Common myeloid progenitor, CD34-positive (primary cell): ENCODE measurements at regions not wholly inside any gene's neighbourhood (a gene's known extent, or its start where the extent isn't known, plus 50 kb on each side); places are given as distances from the start of the nearest gene placed in this dataset.

ENCODE experiments used
- CTCF ChIA-PET: fragments of 350-600 bp; sonication (Branson Sonifier 250); formaldehyde crosslinking; loops from one replicate; lab custom pipeline; 2021; ENCODE audit warnings: antibody characterized with exemption; lab: Charles Lee
- POLR2A ChIA-PET: fragments of 350-600 bp; sonication (Branson Sonifier 250); formaldehyde crosslinking; loops from one replicate; lab custom pipeline; 2021; ENCODE audit warnings: antibody characterized with exemption; lab: Charles Lee
- DNase-seq, 3 donors: peaks; one replicate each; pipeline versions ENCODE4 v3.0.0 to v3.0.0-alpha.2; 2013
- H3K27ac ChIP-seq, 2 experiments: 1 replicate in 1 of 2; 2 replicates in 1 of 2; pipeline ENCODE4 v1.7.0; 2013; ENCODE audit warnings: inconsistent platforms in 2 of 2, low read length in 2 of 2, mild to moderate bottlenecking in 2 of 2, low read depth in 1 of 2, moderate library complexity in 1 of 2; ENCODE audit not compliant: severe bottlenecking in 2 of 2, insufficient read depth in 1 of 2, poor library complexity in 1 of 2
- H3K27me3 ChIP-seq, 5 experiments: replicated peaks in 2 of 5; 1 replicate in 3 of 5; 2 replicates in 2 of 5; pipeline versions ENCODE4 v1.6.1 to v1.7.0; 2013; ENCODE audit warnings: low read length in 4 of 5, mild to moderate bottlenecking in 2 of 5, moderate library complexity in 2 of 5, inconsistent platforms in 1 of 5; ENCODE audit not compliant: insufficient read depth in 5 of 5, control insufficient read depth in 4 of 5
- H3K36me3 ChIP-seq, 4 experiments: 1 replicate in 2 of 4; 2 replicates in 2 of 4; pipeline versions ENCODE4 v1.6.1 to v1.7.0; 2013; ENCODE audit warnings: low read length in 3 of 4, control low read depth in 1 of 4, mild to moderate bottlenecking in 1 of 4; ENCODE audit not compliant: control insufficient read depth in 4 of 4, insufficient read depth in 4 of 4
- H3K4me1 ChIP-seq, 4 experiments: 1 replicate in 3 of 4; 2 replicates in 1 of 4; pipeline versions ENCODE4 v1.6.1 to v1.7.1; 2013; ENCODE audit warnings: low read length in 3 of 4, mild to moderate bottlenecking in 3 of 4, control low read depth in 1 of 4, inconsistent platforms in 1 of 4, moderate library complexity in 1 of 4; ENCODE audit not compliant: control insufficient read depth in 4 of 4, insufficient read depth in 4 of 4; ENCODE audit errors: control extremely low read depth in 1 of 4
- H3K4me3 ChIP-seq, 7 experiments: 1 replicate in 4 of 7; 2 replicates in 3 of 7; pipeline versions ENCODE4 v1.5.1 to v1.7.0; 2013; ENCODE audit warnings: mild to moderate bottlenecking in 7 of 7, low read length in 6 of 7, moderate library complexity in 6 of 7, inconsistent platforms in 2 of 7, low read depth in 2 of 7, control low read depth in 1 of 7; ENCODE audit not compliant: insufficient read depth in 4 of 7, control insufficient read depth in 1 of 7; ENCODE audit errors: extremely low read depth in 1 of 7
- H3K9me3 ChIP-seq, 5 experiments: 1 replicate in 4 of 5; 2 replicates in 1 of 5; pipeline versions ENCODE4 v1.6.1 to v1.7.1; 2013; ENCODE audit warnings: low read length in 4 of 5, mild to moderate bottlenecking in 2 of 5, inconsistent platforms in 1 of 5, low read depth in 1 of 5, moderate library complexity in 1 of 5; ENCODE audit not compliant: control insufficient read depth in 4 of 5, insufficient read depth in 2 of 5; ENCODE audit errors: control extremely low read depth in 1 of 5
- WGBS: methylation state at CpG from one replicate; pipeline ENCODE4 v1.1.5; 2013; ENCODE audit not compliant: insufficient coverage; 5-methylcytosine and 5-hydroxymethylcytosine counted together

- DNase-seq: no peak
- Histone ChIP-seq H3K4me3 (no peak overlapping the region), H3K27me3 (no peaks in the 10 kb centered on the region), H3K4me1 (peaks cover 0 to 13% (median 4%) of the 10 kb centered on the region in 4 experiments), H3K36me3 (no peaks in the 10 kb centered on the region), H3K9me3 (no peaks in the 10 kb centered on the region), H3K27ac (no peak overlapping the region)
- ChIA-PET CTCF (interaction anchor here (1.0 to 1.1 kb wide), 3 partner anchors 8 to 10 kb away, joined by 3 read pairs; no protein-coding TSS in a partner anchor), POLR2A (no interaction called here)
- WGBS: 93% methylated on average over 3 of the region's 3 CpGs
These were observed 53.4 kb upstream of the STK17B start for GRCh38 chr2:196224756-196225155.

- no CpG with 5 or more reads among the region's 1 CpG for WGBS
- H3K27ac ChIP-seq: no peak overlapping the region
- peaks cover 0 to 13% (median 4%) of the 10 kb centered on the region in 4 experiments for H3K4me1 ChIP-seq
- no peaks in the 10 kb centered on the region for H3K27me3 ChIP-seq
- H3K4me3 ChIP-seq: no peak overlapping the region
- H3K36me3 ChIP-seq: no peaks in the 10 kb centered on the region
- CTCF ChIA-PET: interaction anchor here (1.1 kb wide), 1 partner anchor 7 kb away, joined by 3 read pairs; no protein-coding TSS in a partner anchor
- H3K9me3 ChIP-seq: no peaks in the 10 kb centered on the region
- DNase-seq: peak in 1 of 3 donors; percentile 40
- POLR2A ChIA-PET: no interaction called here
These were observed 53.8 kb upstream of the STK17B start for GRCh38 chr2:196225213-196225612.

- H3K4me1 ChIP-seq: peaks cover 0 to 13% (median 4%) of the 10 kb centered on the region in 4 experiments
- no peaks in the 10 kb centered on the region for H3K36me3 ChIP-seq
- no peak for DNase-seq
- H3K4me3 ChIP-seq: no peak overlapping the region
- H3K9me3 ChIP-seq: no peaks in the 10 kb centered on the region
- POLR2A ChIA-PET: no interaction called here
- no peaks in the 10 kb centered on the region for H3K27me3 ChIP-seq
- no peak overlapping the region for H3K27ac ChIP-seq
- CTCF ChIA-PET: interaction anchor here (1.3 kb wide), 1 partner anchor 12 kb away, joined by 3 read pairs; no protein-coding TSS in a partner anchor
These were observed 54.8 kb upstream of the STK17B start for GRCh38 chr2:196226058-196226706.

GRCh38 chr2:196226707-196227065 lies 55.3 kb upstream of the STK17B start:
- H3K9me3 ChIP-seq: no peaks in the 10 kb centered on the region
- WGBS: no CpG with 5 or more reads among the region's 1 CpG
- H3K4me1 ChIP-seq: peaks cover 0 to 13% (median 4%) of the 10 kb centered on the region in 4 experiments
- H3K36me3 ChIP-seq: no peaks in the 10 kb centered on the region
- POLR2A ChIA-PET: no interaction called here
- no peak overlapping the region for H3K27ac ChIP-seq
- CTCF ChIA-PET: interaction anchor here (1.3 to 1.7 kb wide), 2 partner anchors 8 to 12 kb away, joined by 3 to 6 read pairs; no protein-coding TSS in a partner anchor
- H3K27me3 ChIP-seq: no peaks in the 10 kb centered on the region
- H3K4me3 ChIP-seq: no peak overlapping the region
- DNase-seq: no peak

- 67% methylated on average over 1 of the region's 3 CpGs for WGBS
- POLR2A ChIA-PET: no interaction called here
- Histone ChIP-seq H3K9me3 (no peaks in the 10 kb centered on the region), H3K36me3 (no peaks in the 10 kb centered on the region), H3K27ac (no peak overlapping the region), H3K4me1 (peaks cover 5 to 28% (median 12%) of the 10 kb centered on the region in 4 experiments), H3K27me3 (no peaks in the 10 kb centered on the region), H3K4me3 (no peak overlapping the region)
- DNase-seq: no peak
- CTCF ChIA-PET: interaction anchor here (0.7 to 2.5 kb wide), 5 partner anchors 10 to 88 kb away, joined by 3 to 14 read pairs (median 5); no protein-coding TSS in a partner anchor
These were observed 57.6 kb upstream of the STK17B start for GRCh38 chr2:196229013-196229412.

- WGBS: 92% methylated on average over 6 of the region's 13 CpGs
- ChIA-PET CTCF (interaction anchor here (1.0 to 2.5 kb wide), 3 partner anchors 11 to 47 kb away, joined by 3 to 14 read pairs (median 6); no protein-coding TSS in a partner anchor), POLR2A (no interaction called here)
- no peak overlapping the region for H3K4me3 ChIP-seq
- no peaks in the 10 kb centered on the region for H3K36me3 ChIP-seq
- H3K9me3 ChIP-seq: no peaks in the 10 kb centered on the region
- peaks cover 7 to 36% (median 12%) of the 10 kb centered on the region in 4 experiments for H3K4me1 ChIP-seq
- no peak overlapping the region for H3K27ac ChIP-seq
- DNase-seq: no peak
- no peaks in the 10 kb centered on the region for H3K27me3 ChIP-seq
These were observed 58.9 kb upstream of the STK17B start for GRCh38 chr2:196230061-196230854.
